ENCODE measurements at regions not wholly inside any gene's neighbourhood (a gene's known extent, or its start where the extent isn't known, plus 50 kb on each side); places are given as distances from the start of the nearest gene placed in this dataset.
A peak's percentile ranks its signal among the peaks of the same experiment; 100 is the strongest.

DNA sequence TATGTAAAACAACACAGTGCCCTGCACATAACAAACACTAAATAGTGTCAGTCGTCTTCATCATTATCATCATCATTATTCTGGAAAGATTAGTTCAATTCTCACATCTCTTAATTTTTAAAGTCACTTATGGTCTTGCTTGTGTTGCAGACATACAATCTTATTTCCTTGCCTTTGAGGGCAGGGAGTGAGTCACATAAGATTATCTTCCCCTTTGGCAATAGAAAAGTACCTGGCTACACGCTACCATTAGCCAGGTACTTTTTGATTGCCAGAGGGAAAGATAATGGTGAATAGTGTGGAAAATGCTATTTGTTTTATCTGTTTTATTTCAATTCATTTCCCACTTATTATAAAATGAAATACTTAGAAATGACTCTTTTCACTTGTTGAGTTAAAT lies 76.6 kb upstream of the RMDN2 start:
- no peaks in the 10 kb centered on the region for H3K27me3 ChIP-seq (ENCODE audit: control insufficient read depth, insufficient read depth, low read length)
- H3K9ac ChIP-seq (ENCODE audit: low read length in 3 of 3) = no peak overlapping the region
- H3K4me1 ChIP-seq (ENCODE audit: control insufficient read depth in 2 of 3, insufficient read depth in 2 of 3, low read depth in 1 of 3, low read length in 3 of 3) = peaks cover 0 to 4% (median 0%) of the 10 kb centered on the region in 3 donors
- intact Hi-C loops (cut with DNase I) = no loop called here
- no peak for FAIRE-seq
- no peak for DNase-seq
- H3K9me3 ChIP-seq (ENCODE audit: control insufficient read depth in 2 of 3, insufficient read depth in 1 of 3, low read length in 3 of 3) = no peaks in the 10 kb centered on the region
- H3K27ac ChIP-seq (ENCODE audit: low read depth in 2 of 2, low read length in 2 of 2) = no peak overlapping the region
- no peak overlapping the region for H3K4me3 ChIP-seq (ENCODE audit: low read length in 3 of 3)
- no peaks in the 10 kb centered on the region for H3K36me3 ChIP-seq (ENCODE audit: control insufficient read depth in 2 of 3, insufficient read depth in 3 of 3, low read length in 3 of 3)
- TF ChIP-seq, protein P1, sequence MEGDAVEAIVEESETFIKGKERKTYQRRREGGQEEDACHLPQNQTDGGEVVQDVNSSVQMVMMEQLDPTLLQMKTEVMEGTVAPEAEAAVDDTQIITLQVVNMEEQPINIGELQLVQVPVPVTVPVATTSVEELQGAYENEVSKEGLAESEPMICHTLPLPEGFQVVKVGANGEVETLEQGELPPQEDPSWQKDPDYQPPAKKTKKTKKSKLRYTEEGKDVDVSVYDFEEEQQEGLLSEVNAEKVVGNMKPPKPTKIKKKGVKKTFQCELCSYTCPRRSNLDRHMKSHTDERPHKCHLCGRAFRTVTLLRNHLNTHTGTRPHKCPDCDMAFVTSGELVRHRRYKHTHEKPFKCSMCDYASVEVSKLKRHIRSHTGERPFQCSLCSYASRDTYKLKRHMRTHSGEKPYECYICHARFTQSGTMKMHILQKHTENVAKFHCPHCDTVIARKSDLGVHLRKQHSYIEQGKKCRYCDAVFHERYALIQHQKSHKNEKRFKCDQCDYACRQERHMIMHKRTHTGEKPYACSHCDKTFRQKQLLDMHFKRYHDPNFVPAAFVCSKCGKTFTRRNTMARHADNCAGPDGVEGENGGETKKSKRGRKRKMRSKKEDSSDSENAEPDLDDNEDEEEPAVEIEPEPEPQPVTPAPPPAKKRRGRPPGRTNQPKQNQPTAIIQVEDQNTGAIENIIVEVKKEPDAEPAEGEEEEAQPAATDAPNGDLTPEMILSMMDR (IDR thresholded peaks at IDR 0.05; ENCODE audit: borderline replicate concordance, extremely low read depth, insufficient read depth) = no peak

- Histone ChIP-seq H3K9me3 (ENCODE audit: control insufficient read depth in 2 of 3, insufficient read depth in 1 of 3, low read length in 3 of 3) (no peaks in the 10 kb centered on the region), H3K27ac (ENCODE audit: low read depth in 2 of 2, low read length in 2 of 2) (no peak overlapping the region), H3K4me1 (ENCODE audit: control insufficient read depth in 2 of 3, insufficient read depth in 2 of 3, low read depth in 1 of 3, low read length in 3 of 3) (peaks cover 0 to 5% (median 0%) of the 10 kb centered on the region in 3 donors), H3K4me3 (ENCODE audit: low read length in 3 of 3) (no peak overlapping the region), H3K27me3 (ENCODE audit: control insufficient read depth, insufficient read depth, low read length) (no peaks in the 10 kb centered on the region), H3K36me3 (ENCODE audit: control insufficient read depth in 2 of 3, insufficient read depth in 3 of 3, low read length in 3 of 3) (no peaks in the 10 kb centered on the region), H3K9ac (ENCODE audit: low read length in 3 of 3) (no peak overlapping the region)
- intact Hi-C loops (cut with DNase I) = no loop called here
- FAIRE-seq = no peak
- no peak for DNase-seq
- TF ChIP-seq, protein P1 (IDR thresholded peaks at IDR 0.05; ENCODE audit: borderline replicate concordance, extremely low read depth, insufficient read depth) = no peak
These were observed 75.2 kb upstream of the RMDN2 start for GRCh38 chr2:37849911-37850310.

DNA sequence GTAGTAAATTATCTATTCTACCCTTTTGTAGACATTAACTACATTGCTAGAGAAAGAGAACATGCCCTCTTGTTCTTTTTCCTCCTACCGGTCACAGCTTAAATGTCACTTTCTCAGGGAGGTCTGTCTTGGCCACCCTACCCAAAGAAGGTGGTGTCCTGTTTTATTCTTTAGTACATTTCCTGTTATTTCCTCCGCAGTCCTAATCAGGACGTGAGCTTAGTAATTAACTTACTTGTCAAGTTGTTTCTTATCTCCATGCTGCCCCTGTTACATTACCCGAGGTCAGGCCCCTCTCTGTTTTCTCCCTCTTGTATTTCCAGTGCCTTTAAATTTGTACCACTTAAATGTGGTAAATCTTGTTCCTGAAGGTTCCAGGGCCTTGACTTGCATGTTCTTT lies 73.7 kb upstream of the RMDN2 start:
- no peaks in the 10 kb centered on the region for H3K9me3 ChIP-seq (ENCODE audit: control insufficient read depth in 2 of 3, insufficient read depth in 1 of 3, low read length in 3 of 3)
- H3K36me3 ChIP-seq (ENCODE audit: control insufficient read depth in 2 of 3, insufficient read depth in 3 of 3, low read length in 3 of 3) = no peaks in the 10 kb centered on the region
- H3K4me3 ChIP-seq (ENCODE audit: low read length in 3 of 3) = no peak overlapping the region
- TF ChIP-seq, protein P1 (IDR thresholded peaks at IDR 0.05; ENCODE audit: borderline replicate concordance, extremely low read depth, insufficient read depth) = no peak
- no peaks in the 10 kb centered on the region for H3K27me3 ChIP-seq (ENCODE audit: control insufficient read depth, insufficient read depth, low read length)
- peaks cover 0 to 18% (median 8%) of the 10 kb centered on the region in 3 donors for H3K4me1 ChIP-seq (ENCODE audit: control insufficient read depth in 2 of 3, insufficient read depth in 2 of 3, low read depth in 1 of 3, low read length in 3 of 3)
- intact Hi-C loops (cut with DNase I) = no loop called here
- DNase-seq = peak in 3 of 5 donors; percentile 56 to 72 (median 71)
- no peak for FAIRE-seq
- H3K9ac ChIP-seq (ENCODE audit: low read length in 3 of 3) = no peak overlapping the region
- H3K27ac ChIP-seq (ENCODE audit: low read depth in 2 of 2, low read length in 2 of 2) = peak overlapping the region in 1 of 2 donors; percentile 69

All from kidney (tissue), 13 donors.